ENCODE measurements at regions not wholly inside any gene's neighbourhood (a gene's known extent, or its start where the extent isn't known, plus 50 kb on each side); places are given as distances from the start of the nearest gene placed in this dataset.

- no peak overlapping the region for H3K4me3 ChIP-seq
- TF ChIP-seq, protein P1, sequence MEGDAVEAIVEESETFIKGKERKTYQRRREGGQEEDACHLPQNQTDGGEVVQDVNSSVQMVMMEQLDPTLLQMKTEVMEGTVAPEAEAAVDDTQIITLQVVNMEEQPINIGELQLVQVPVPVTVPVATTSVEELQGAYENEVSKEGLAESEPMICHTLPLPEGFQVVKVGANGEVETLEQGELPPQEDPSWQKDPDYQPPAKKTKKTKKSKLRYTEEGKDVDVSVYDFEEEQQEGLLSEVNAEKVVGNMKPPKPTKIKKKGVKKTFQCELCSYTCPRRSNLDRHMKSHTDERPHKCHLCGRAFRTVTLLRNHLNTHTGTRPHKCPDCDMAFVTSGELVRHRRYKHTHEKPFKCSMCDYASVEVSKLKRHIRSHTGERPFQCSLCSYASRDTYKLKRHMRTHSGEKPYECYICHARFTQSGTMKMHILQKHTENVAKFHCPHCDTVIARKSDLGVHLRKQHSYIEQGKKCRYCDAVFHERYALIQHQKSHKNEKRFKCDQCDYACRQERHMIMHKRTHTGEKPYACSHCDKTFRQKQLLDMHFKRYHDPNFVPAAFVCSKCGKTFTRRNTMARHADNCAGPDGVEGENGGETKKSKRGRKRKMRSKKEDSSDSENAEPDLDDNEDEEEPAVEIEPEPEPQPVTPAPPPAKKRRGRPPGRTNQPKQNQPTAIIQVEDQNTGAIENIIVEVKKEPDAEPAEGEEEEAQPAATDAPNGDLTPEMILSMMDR (IDR thresholded peaks at IDR 0.05) = no peak
- no peak for DNase-seq (ENCODE audit: low spot score)
- H3K27ac ChIP-seq = no peak overlapping the region
These were observed 1093.6 kb upstream of the B3GALT2 start for GRCh38 chr1:194279975-194280374.

GRCh38 chr1:194277927-194278326 is 1091.5 kb upstream of the B3GALT2 start:
- DNase-seq (ENCODE audit: low spot score) = no peak
- TF ChIP-seq, protein P1 (IDR thresholded peaks at IDR 0.05) = no peak
- no peak overlapping the region for H3K4me3 ChIP-seq
- H3K27ac ChIP-seq = no peak overlapping the region

- H3K27ac ChIP-seq = no peak overlapping the region
- DNase-seq (ENCODE audit: low spot score) = no peak
These were observed 1087.2 kb upstream of the B3GALT2 start for GRCh38 chr1:194273660-194274059.

GRCh38 chr1:194268839-194269238 is 1082.4 kb upstream of the B3GALT2 start:
- DNase-seq (ENCODE audit: low spot score) = no peak
- TF ChIP-seq, protein P1 (IDR thresholded peaks at IDR 0.05) = no peak
- Histone ChIP-seq H3K4me3 (no peak overlapping the region), H3K27ac (no peak overlapping the region)

More at GRCh38 chr1:194273660-194274059, 1087.2 kb upstream of the B3GALT2 start:
- H3K4me3 ChIP-seq = no peak overlapping the region
- TF ChIP-seq, protein P1 (IDR thresholded peaks at IDR 0.05) = no peak

DNA sequence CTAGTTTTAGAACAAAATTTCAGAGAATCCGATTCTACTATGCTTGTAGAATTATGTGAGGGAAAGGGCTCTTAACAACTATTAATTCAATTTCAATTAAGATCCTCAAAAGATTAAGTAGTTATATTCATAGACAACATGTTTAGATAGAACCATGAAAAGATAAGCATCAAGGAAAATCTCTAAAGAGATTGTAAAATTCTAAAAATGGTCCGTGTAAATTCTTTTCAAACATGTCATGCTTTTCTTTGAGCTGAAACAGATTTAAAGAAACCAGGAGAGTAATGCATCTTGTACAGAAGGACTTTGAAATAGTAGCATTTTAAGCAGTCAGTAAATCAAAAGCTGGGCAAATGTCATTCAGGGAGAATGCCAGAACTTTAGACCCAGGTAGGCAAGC is 1080.6 kb upstream of the B3GALT2 start:
- DNase-seq (ENCODE audit: low spot score) = no peak
- H3K27ac ChIP-seq = no peak overlapping the region
- TF ChIP-seq, protein P1 (IDR thresholded peaks at IDR 0.05) = no peak
- no peak overlapping the region for H3K4me3 ChIP-seq

DNA sequence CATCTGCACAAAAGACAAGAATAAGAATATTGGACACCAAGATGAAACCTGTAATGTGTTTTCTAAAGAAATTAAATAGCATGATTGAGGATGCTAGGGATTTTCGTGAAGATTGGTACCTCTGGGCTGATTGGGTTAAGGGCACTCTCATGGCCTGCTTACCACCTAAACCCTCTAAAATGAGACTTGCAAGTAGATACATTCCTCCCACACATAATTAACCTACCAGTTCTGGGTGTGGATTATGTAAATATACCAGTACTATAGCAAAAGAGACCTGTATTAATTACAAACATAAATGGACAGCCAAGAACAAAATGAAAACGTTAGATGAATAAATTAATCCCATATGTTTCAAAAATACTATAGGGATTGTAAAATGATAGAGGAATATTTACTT is 1069.6 kb upstream of the B3GALT2 start:
- no peak for DNase-seq (ENCODE audit: low spot score)
- no peak overlapping the region for H3K4me3 ChIP-seq
- H3K27ac ChIP-seq = no peak overlapping the region
- TF ChIP-seq, protein P1 (IDR thresholded peaks at IDR 0.05) = no peak

GRCh38 chr1:194252199-194252598 is 1065.8 kb upstream of the B3GALT2 start:
- no peak for DNase-seq (ENCODE audit: low spot score)
- no peak overlapping the region for H3K27ac ChIP-seq
- TF ChIP-seq, protein P1 (IDR thresholded peaks at IDR 0.05) = no peak
- no peak overlapping the region for H3K4me3 ChIP-seq
